Thyroid gland (tissue), 4 donors: ENCODE measurements at regions not wholly inside any gene's neighbourhood (a gene's known extent, or its start where the extent isn't known, plus 50 kb on each side); places are given as distances from the start of the nearest gene placed in this dataset.

ENCODE experiments used
- DNase-seq, 2 donors: peaks; one replicate each; pipeline ENCODE4 v3.0.0-alpha.2; 2019
- H3K27ac ChIP-seq, 3 donors: fragments of 200-600 bp; sonication (generic); 1 replicate in 2 of 3; 2 replicates in 1 of 3; pipeline ENCODE4 v1.5.1; 2016 to 2019; ENCODE audit warnings: mild to moderate bottlenecking in 1 of 3, moderate library complexity in 1 of 3
- H3K27me3 ChIP-seq: fragments of 200-600 bp; sonication (generic); one replicate; pipeline ENCODE4 v1.5.1; 2019
- H3K36me3 ChIP-seq, 2 donors: fragments of 200-600 bp; sonication (generic); one replicate each; pipeline ENCODE4 v1.5.1; 2016 to 2019
- H3K4me1 ChIP-seq, 2 donors: fragments of 200-600 bp; sonication (generic); one replicate each; pipeline ENCODE4 v1.5.1; 2017 to 2019
- H3K4me3 ChIP-seq, 3 donors: fragments of 200-600 bp; sonication (generic); replicated peaks in 1 of 3; 1 replicate in 2 of 3; 2 replicates in 1 of 3; pipeline ENCODE4 v1.5.1; 2016; ENCODE audit warnings: mild to moderate bottlenecking in 1 of 3
- H3K9me3 ChIP-seq: fragments of 200-600 bp; sonication (generic); one replicate; pipeline ENCODE4 v1.5.1; 2017
- CTCF ChIP-seq, 6 experiments: fragments of 200-600 bp in 3 of 6; fragments of 450-650 bp in 3 of 6; sonication (generic) in 3 of 6; IDR thresholded peaks; one replicate each; pipeline ENCODE4 v1.5.1; 2016 to 2019; ENCODE audit warnings: antibody characterized with exemption in 6 of 6, mild to moderate bottlenecking in 2 of 6, inconsistent platforms in 1 of 6, moderate library complexity in 1 of 6
- POLR2A ChIP-seq, 2 donors: fragments of 450-650 bp; IDR thresholded peaks; one replicate each; pipeline ENCODE4 v1.6.1; 2017; ENCODE audit warnings: antibody characterized with exemption in 2 of 2, mild to moderate bottlenecking in 2 of 2, moderate library complexity in 1 of 2
- WGBS, 2 donors: methylation state at CpG; one replicate each; pipeline ENCODE4 v1.1.5; 2017; 5-methylcytosine and 5-hydroxymethylcytosine counted together
- intact Hi-C: fragments of 100-400 bp; cut with DNase I; formaldehyde crosslinking; loops from one replicate; pipeline ENCODE4 v1.15.1; 2023

DNA sequence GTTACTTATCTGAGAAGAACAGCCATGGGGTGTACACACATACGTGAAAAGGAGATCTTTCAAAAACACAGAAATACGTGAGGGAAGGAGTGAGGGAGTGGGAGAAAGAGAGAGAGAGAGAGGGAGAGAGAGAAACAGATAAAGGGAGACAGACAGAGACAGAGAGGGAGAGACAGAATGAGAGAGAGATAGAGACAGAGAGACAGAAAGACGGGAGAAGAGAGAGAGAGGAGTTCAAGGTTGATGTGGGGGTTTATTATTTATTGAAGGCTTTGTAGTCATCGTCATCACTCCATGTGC, 64.0 kb downstream of the CHST2 start:
- Histone ChIP-seq H3K27ac (no peak overlapping the region), H3K4me1 (no peaks in the 10 kb centered on the region), H3K4me3 (no peak overlapping the region), H3K27me3 (no peaks in the 10 kb centered on the region), H3K9me3 (no peaks in the 10 kb centered on the region), H3K36me3 (no peaks in the 10 kb centered on the region)
- intact Hi-C loops, result no loop called here
- DNase-seq, result no peak
- WGBS, 2 donors, result 83 to 94% methylated on average over 4 of the region's 4 CpGs
- TF ChIP-seq POLR2A (IDR thresholded peaks at IDR 0.05) (no peak), CTCF (IDR thresholded peaks at IDR 0.05) (no peak)

DNA sequence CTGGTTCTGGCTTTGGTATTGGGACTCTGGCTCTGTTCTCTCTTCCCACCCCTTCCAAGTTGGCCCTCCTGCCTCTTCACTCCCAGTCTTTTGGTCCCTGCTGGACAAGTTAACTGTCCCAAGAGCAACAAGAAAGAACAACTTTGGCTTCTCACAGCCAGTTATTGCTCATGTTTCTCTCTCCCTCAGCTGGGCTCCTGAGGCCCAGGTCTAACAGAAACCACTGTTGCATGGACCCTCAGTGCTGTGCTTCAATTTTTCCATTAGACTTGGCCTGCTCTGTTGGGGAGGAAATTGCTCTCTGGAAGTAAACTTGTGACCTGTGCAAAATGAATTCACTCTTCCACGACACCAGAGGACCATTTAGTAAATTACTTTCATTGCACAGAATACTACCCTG, 64.5 kb downstream of the CHST2 start:
- no peaks in the 10 kb centered on the region for H3K27me3 ChIP-seq
- H3K27ac ChIP-seq, result no peak overlapping the region
- 64% methylated on average over 1 of the region's 1 CpG for WGBS, 2 donors
- H3K4me1 ChIP-seq, result no peaks in the 10 kb centered on the region
- intact Hi-C loops, result no loop called here
- no peak for TF ChIP-seq CTCF (IDR thresholded peaks at IDR 0.05)
- TF ChIP-seq POLR2A (IDR thresholded peaks at IDR 0.05), result no peak
- H3K36me3 ChIP-seq, result no peaks in the 10 kb centered on the region
- DNase-seq, result no peak
- no peak overlapping the region for H3K4me3 ChIP-seq
- no peaks in the 10 kb centered on the region for H3K9me3 ChIP-seq

GRCh38 chr3:143185401-143185800, 65.8 kb downstream of the CHST2 start:
- no peaks in the 10 kb centered on the region for H3K4me1 ChIP-seq
- intact Hi-C loops, result no loop called here
- H3K36me3 ChIP-seq, result no peaks in the 10 kb centered on the region
- DNase-seq, result no peak
- no peak overlapping the region for H3K4me3 ChIP-seq
- H3K27me3 ChIP-seq, result no peaks in the 10 kb centered on the region
- no peaks in the 10 kb centered on the region for H3K9me3 ChIP-seq
- no peak overlapping the region for H3K27ac ChIP-seq
- TF ChIP-seq CTCF (IDR thresholded peaks at IDR 0.05) (no peak), POLR2A (IDR thresholded peaks at IDR 0.05) (no peak)

DNA sequence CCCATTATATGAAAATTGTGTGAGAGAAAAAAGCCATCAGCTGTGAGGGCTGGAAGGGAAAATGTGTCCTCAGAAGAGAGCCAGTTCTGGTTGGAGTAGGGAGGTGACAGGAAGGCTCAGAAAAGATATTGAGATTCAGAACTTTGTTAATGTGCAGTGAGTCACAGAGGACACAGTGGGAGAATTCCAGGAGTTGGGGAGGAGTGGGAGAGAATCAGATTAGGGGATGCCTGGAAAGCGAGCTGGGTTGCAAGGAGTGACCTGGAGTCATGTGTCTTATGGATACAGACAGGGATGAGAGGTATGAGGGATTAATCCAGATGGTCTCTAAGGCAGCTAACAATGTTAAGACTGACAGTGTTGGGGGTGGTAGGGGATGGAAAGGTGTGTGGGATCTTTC, 67.5 kb downstream of the CHST2 start:
- Histone ChIP-seq H3K36me3 (no peaks in the 10 kb centered on the region), H3K27ac (no peak overlapping the region), H3K27me3 (no peaks in the 10 kb centered on the region), H3K4me3 (no peak overlapping the region), H3K4me1 (no peaks in the 10 kb centered on the region), H3K9me3 (no peaks in the 10 kb centered on the region)
- intact Hi-C loops, result no loop called here
- WGBS, 2 donors, result 97 to 98% methylated on average over 1 of the region's 1 CpG
- DNase-seq, result no peak
- TF ChIP-seq CTCF (IDR thresholded peaks at IDR 0.05) (no peak), POLR2A (IDR thresholded peaks at IDR 0.05) (no peak)

DNA sequence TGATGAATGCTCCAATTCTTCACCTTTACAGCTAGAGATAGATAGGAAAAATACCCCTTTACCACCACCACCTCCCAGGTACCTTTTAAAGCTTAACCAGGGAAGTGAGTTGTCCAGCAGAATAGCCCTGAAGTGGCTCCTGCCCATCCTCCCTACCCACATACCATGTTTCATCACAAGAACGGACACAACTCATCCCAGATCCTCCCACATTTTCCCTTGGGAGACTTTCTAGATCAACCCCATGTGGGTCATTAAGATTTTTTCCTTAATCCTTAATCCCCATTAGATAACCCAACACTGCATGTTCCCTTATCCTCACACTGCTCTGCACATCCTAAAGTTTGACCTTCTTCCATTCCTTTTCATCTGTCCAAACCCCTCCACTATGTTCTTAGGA, 69.3 kb downstream of the CHST2 start:
- Histone ChIP-seq H3K9me3 (no peaks in the 10 kb centered on the region), H3K27ac (no peak overlapping the region), H3K27me3 (no peaks in the 10 kb centered on the region), H3K36me3 (no peaks in the 10 kb centered on the region), H3K4me1 (no peaks in the 10 kb centered on the region), H3K4me3 (no peak overlapping the region)
- intact Hi-C loops, result no loop called here
- no peak for DNase-seq
- 87 to 95% methylated on average over 1 of the region's 1 CpG for WGBS, 2 donors
- TF ChIP-seq POLR2A (IDR thresholded peaks at IDR 0.05), result no peak
- TF ChIP-seq CTCF (IDR thresholded peaks at IDR 0.05), result no peak
